Gastrocnemius medialis (tissue), 4 donors: ENCODE measurements at regions not wholly inside any gene's neighbourhood (a gene's known extent, or its start where the extent isn't known, plus 50 kb on each side); places are given as distances from the start of the nearest gene placed in this dataset.

Experiments
- POLR2A ChIP-seq, 2 donors: fragments of 450-650 bp; IDR thresholded peaks; one replicate each; pipeline ENCODE4 v1.6.1; 2017; ENCODE audit warnings: antibody characterized with exemption in 2 of 2, mild to moderate bottlenecking in 2 of 2, moderate library complexity in 2 of 2
- TF ChIP-seq, protein P1 (sequence below), 5 experiments: fragments of 450-650 bp in 3 of 5; fragments of 200-600 bp in 2 of 5; sonication (generic) in 2 of 5; IDR thresholded peaks in 4 of 5; conservative IDR thresholded peaks in 1 of 5; 1 replicate in 4 of 5; 2 replicates in 1 of 5; pipeline ENCODE4 v1.5.1; 2016 to 2019; ENCODE audit warnings: antibody characterized with exemption in 5 of 5, mild to moderate bottlenecking in 3 of 5, moderate library complexity in 3 of 5

DNA sequence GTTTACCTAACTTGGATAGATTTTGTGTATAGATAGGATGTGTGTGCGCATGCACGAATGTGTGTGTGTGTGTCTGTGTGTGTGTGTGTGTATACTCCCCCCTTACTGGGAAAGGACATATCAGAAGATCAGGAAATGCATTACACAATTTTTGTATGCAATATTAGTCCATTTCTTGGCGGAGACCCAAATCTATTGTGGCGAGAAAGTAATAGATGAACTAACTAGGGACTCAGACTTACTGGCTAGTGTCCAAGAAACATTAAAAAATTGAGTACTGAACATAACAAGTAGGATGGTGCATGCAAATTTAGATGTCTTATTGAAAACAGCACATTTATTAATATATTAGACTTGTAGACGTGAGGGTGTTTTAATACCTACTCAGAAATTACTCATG is 1036.5 kb upstream of the FANCL start:
- TF ChIP-seq, protein P1, sequence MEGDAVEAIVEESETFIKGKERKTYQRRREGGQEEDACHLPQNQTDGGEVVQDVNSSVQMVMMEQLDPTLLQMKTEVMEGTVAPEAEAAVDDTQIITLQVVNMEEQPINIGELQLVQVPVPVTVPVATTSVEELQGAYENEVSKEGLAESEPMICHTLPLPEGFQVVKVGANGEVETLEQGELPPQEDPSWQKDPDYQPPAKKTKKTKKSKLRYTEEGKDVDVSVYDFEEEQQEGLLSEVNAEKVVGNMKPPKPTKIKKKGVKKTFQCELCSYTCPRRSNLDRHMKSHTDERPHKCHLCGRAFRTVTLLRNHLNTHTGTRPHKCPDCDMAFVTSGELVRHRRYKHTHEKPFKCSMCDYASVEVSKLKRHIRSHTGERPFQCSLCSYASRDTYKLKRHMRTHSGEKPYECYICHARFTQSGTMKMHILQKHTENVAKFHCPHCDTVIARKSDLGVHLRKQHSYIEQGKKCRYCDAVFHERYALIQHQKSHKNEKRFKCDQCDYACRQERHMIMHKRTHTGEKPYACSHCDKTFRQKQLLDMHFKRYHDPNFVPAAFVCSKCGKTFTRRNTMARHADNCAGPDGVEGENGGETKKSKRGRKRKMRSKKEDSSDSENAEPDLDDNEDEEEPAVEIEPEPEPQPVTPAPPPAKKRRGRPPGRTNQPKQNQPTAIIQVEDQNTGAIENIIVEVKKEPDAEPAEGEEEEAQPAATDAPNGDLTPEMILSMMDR (IDR thresholded peaks at IDR 0.05 in 4 of 5, conservative IDR thresholded peaks at IDR 0.05 in 1 of 5): no peak
- no peak for TF ChIP-seq POLR2A (IDR thresholded peaks at IDR 0.05)
